PFSK-1 (cell line): ENCODE measurements at regions not wholly inside any gene's neighbourhood (a gene's known extent, or its start where the extent isn't known, plus 50 kb on each side); places are given as distances from the start of the nearest gene placed in this dataset.

ENCODE experiments used
- FOXP2 ChIP-seq: optimal IDR thresholded peaks from 2 replicates; pipeline ENCODE3; 2011; ENCODE audit warnings: borderline replicate concordance, control low read depth, inconsistent platforms; ENCODE audit not compliant: insufficient read depth; ENCODE audit errors: extremely low read length, extremely low read depth
- POLR2AphosphoS5 ChIP-seq: IDR thresholded peaks from 2 replicates; pipeline ENCODE4 v1.6.1; 2012; ENCODE audit warnings: low read depth, mild to moderate bottlenecking, control low read depth, low read length, moderate library complexity
- REST ChIP-seq, 2 experiments: IDR thresholded peaks; 2 replicates each; pipeline versions ENCODE4 v1.6.1 to v1.8.0; 2011 to 2012; ENCODE audit warnings: low read depth in 2 of 2, low read length in 2 of 2, control low read depth in 1 of 2, inconsistent platforms in 1 of 2, mild to moderate bottlenecking in 1 of 2, moderate library complexity in 1 of 2; ENCODE audit not compliant: insufficient read depth in 1 of 2
- SIN3A ChIP-seq: IDR thresholded peaks from 2 replicates; pipeline ENCODE4 v1.6.1; 2012; ENCODE audit warnings: mild to moderate bottlenecking, low read length, moderate library complexity, borderline replicate concordance; ENCODE audit not compliant: insufficient read depth
- TAF1 ChIP-seq: IDR thresholded peaks from 2 replicates; pipeline ENCODE4 v1.6.1; 2012; ENCODE audit warnings: low read length, control low read depth, borderline replicate concordance; ENCODE audit not compliant: insufficient read depth

DNA sequence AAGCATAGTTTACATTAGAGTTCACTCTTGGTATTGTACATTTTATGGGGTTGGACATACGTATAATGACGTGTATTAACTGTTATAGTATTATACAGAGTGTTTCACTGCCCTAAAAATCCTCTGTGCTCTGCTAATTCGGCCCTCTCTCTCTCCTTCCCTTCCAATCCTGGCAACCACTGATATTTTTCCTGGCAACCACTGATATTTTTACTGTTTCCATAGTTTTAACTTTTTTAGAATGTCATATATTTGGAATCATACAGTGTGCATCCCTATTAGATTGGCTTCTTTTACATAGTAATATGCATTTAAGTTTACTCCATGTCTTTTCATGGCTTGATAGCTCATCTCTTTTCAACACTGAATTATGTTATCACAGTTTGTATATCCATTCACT is 526.7 kb downstream of the RIT2 start:
- TF ChIP-seq SIN3A (no peak), POLR2AphosphoS5 (no peak), TAF1 (no peak), REST (IDR thresholded peaks at IDR 0.05; ENCODE audit: insufficient read depth in 1 of 2, low read depth in 2 of 2, low read length in 2 of 2) (no peak), FOXP2 (no peak)

DNA sequence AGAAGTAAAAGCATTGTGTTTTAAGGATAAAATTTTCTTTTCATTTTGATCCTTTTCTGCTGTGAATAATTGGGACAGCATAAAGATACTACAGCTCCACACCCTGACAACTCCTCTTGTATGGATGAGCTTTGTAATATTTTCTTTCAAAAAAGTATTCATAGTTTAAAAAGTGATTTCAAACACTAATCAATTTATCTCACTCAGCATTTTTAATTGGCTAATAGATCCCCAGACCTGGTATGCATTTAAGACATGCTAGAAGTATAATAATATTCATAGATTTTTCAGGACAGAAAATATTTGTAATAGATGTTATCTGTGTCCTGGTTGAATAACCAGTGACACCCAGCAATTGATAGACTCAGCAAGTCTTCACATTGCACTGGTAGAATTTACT is 510.7 kb downstream of the RIT2 start:
- no peak for TF ChIP-seq SIN3A
- no peak for TF ChIP-seq FOXP2
- TF ChIP-seq TAF1, result no peak
- TF ChIP-seq POLR2AphosphoS5, result no peak
- no peak for TF ChIP-seq REST (IDR thresholded peaks at IDR 0.05; ENCODE audit: insufficient read depth in 1 of 2, low read depth in 2 of 2, low read length in 2 of 2)

- TF ChIP-seq FOXP2, result no peak
- TF ChIP-seq POLR2AphosphoS5, result no peak
- TF ChIP-seq TAF1, result no peak
- no peak for TF ChIP-seq SIN3A
- TF ChIP-seq REST (IDR thresholded peaks at IDR 0.05; ENCODE audit: insufficient read depth in 1 of 2, low read depth in 2 of 2, low read length in 2 of 2), result no peak
Measured at GRCh38 chr18:42606886-42607495, 508.5 kb downstream of the RIT2 start.

DNA sequence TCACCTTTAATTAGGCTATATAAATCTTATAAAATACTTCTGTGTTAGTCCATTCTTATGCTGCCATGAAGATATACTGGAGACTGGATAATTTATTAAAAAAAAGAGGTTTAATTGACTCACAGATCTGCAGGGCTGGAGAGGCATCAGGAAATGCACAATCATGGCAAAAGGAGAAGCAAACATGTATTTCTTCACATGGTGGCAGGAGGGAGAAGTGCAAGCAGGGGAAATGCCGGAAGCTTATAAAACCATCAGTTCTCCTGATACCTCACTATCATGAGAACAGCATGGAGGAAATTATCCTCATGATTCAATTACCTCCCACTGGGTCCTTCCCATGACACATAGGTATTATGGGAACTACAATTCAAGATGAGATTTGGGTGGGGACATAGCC is 504.4 kb downstream of the RIT2 start:
- TF ChIP-seq FOXP2 (no peak), SIN3A (no peak), TAF1 (no peak), REST (IDR thresholded peaks at IDR 0.05; ENCODE audit: insufficient read depth in 1 of 2, low read depth in 2 of 2, low read length in 2 of 2) (no peak), POLR2AphosphoS5 (no peak)
